ENCODE measurements at regions not wholly inside any gene's neighbourhood (a gene's known extent, or its start where the extent isn't known, plus 50 kb on each side); places are given as distances from the start of the nearest gene placed in this dataset.

GRCh38 chrX:18051690-18052089, 169.0 kb downstream of the BEND2 start:
- no peak for DNase-seq (ENCODE audit: low spot score)
- no peak for TF ChIP-seq CTCF (IDR thresholded peaks at IDR 0.05; ENCODE audit: extremely low read depth, missing control alignments)

- no peak for DNase-seq (ENCODE audit: low spot score)
- TF ChIP-seq CTCF (IDR thresholded peaks at IDR 0.05; ENCODE audit: extremely low read depth, missing control alignments), result no peak
These were observed 173.2 kb downstream of the BEND2 start for GRCh38 chrX:18047491-18047890.

GRCh38 chrX:18045436-18045835, 175.2 kb downstream of the BEND2 start:
- TF ChIP-seq CTCF (IDR thresholded peaks at IDR 0.05; ENCODE audit: extremely low read depth, missing control alignments), result no peak
- no peak for DNase-seq (ENCODE audit: low spot score)

- DNase-seq (ENCODE audit: low spot score), result no peak
- no peak for TF ChIP-seq CTCF (IDR thresholded peaks at IDR 0.05; ENCODE audit: extremely low read depth, missing control alignments)
These were observed 177.9 kb downstream of the BEND2 start for GRCh38 chrX:18042776-18043175.

GRCh38 chrX:18041656-18042055, 179.0 kb downstream of the BEND2 start:
- no peak for TF ChIP-seq CTCF (IDR thresholded peaks at IDR 0.05; ENCODE audit: extremely low read depth, missing control alignments)
- no peak for DNase-seq (ENCODE audit: low spot score)

- TF ChIP-seq CTCF (IDR thresholded peaks at IDR 0.05; ENCODE audit: extremely low read depth, missing control alignments), result no peak
These were observed 177.9 kb upstream of the RAI2 start for GRCh38 chrX:18039023-18039422.

GRCh38 chrX:18036394-18036793, 175.3 kb upstream of the RAI2 start:
- no peak for DNase-seq (ENCODE audit: low spot score)
- no peak for TF ChIP-seq CTCF (IDR thresholded peaks at IDR 0.05; ENCODE audit: extremely low read depth, missing control alignments)

More at GRCh38 chrX:18039023-18039422, 177.9 kb upstream of the RAI2 start:
- DNase-seq (ENCODE audit: low spot score), result no peak

Measured in GM20000 (cell line).